ENCODE measurements at regions not wholly inside any gene's neighbourhood (a gene's known extent, or its start where the extent isn't known, plus 50 kb on each side); places are given as distances from the start of the nearest gene placed in this dataset.

DNA sequence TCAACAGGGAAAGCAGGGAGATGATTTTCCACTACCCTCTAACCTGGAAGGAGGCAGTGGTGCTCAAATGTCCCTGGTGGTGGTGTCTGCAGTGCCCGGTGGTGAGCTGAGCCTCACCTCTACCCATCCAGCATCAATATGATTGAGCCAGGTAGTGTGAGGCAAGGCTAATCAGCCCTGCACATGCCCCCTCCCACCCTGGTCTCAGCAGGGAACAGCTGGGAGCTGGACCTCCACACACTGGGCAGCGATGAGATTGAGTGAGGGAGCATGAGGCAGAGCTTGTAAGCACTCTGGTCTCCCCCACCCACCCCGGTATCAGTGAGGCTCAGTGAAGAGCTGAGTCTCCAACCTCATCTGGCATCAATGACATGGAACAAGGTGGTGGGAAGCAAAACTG, 634.3 kb downstream of the PTPRU start:
- no peak for DNase-seq

DNA sequence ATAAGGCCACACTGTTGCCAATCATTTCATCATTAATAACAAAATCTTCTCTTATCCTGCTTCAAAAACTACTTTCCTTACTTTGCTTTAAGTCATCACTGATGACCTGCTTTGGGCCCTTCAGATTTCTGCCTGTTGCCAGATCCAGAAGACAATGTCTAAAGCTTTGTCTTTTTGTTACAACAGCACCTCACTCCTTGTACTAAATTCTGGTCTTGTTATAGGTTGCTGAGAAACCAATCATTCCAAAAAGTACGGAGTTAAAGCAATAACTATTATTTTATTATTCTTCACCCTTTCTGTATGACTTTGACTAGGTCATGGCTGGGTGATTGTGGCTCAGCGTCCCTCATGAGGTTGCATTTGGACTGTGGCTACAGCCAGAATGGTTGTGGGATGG, 633.5 kb downstream of the PTPRU start:
- no peak for DNase-seq

GRCh38 chr1:29868944-29869343, 632.6 kb downstream of the PTPRU start:
- no peak for DNase-seq

DNA sequence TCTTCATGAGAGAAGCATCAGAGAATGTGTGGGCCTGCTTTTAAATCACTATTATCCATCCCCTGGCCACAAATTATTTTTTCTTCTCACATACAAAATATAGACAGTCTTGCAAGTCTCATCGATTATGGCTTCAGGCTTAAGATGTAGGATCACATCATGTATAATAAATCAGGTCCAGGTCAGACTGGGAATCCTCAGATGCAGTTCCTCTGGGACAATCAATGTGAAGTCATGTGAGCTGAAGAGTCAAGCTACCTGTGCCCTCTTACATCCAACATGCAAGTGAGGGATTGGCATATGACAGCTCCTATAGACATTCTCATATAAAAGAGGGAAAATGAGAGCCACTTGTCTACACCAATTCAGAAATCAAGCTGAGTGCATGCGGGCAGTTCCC, 631.8 kb downstream of the PTPRU start:
- no peak for DNase-seq

DNA sequence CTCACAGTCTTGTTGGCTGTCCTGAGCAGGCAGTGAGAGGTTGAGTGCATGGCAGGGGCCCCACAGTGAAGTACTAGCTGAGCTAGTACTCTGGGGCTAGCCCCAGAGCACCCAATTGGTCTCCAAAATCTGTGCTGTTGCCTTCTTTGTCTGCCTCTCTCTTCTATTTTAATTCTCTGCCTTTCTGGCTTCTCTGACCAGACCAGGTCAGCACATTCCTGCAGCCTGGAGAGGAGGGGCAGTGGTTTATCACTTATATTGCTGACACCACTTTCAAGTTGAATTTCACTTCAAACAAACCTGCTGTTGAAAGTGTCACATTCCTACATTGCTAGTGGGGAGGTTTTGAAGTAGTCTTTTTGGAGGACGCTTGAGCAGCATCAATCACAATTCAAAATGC, 628.7 kb downstream of the PTPRU start:
- DNase-seq = no peak

DNA sequence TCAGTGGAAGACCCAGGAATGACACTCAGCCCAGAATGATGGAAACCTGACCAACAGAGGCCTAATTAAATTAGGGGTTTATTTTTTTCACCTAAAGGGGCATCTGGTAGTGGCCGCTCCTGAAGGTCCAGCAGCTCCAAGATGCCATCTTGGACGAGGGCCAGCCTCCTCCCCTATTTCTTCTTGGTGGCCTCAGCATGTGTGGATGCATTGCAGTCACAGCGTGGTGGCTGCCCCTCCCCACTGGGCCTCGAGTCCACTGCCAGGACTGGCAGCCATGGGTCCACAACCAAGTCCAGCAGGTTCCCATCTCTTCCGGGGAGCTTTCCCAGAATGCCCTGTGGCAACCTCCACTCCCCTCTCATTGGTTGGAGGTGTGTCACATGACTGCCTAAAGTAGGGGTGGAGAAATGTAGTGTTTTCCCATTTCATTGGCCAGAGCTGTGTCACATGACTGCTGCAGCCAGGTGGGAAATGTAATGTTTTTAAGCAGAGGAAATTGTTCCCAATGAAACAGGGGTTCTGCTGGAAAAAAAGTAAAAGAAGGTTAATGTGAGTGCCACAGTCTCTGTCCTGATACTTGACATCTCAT, 628.2 kb downstream of the PTPRU start:
- DNase-seq = no peak

DNA sequence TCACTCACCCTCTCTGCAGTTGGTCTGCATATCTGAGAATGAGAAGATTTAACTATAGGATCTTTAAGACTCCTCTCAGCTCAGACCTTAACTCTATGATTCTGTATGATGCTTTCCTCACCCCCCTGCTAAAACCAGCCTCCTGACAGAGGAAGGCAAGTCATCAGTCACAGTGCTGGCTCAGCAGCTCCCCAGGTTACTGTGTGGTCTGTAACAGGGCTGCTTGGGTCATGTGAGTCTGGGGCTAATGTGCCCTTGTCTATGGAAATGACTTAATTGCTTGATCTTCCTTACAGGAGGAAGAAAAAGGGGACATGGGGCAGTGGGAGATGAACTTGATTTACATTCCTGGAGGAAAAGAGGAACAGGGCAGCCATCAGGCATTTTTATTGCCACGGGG, 625.6 kb downstream of the PTPRU start:
- no peak for DNase-seq

- DNase-seq = no peak
Measured at GRCh38 chr1:29861446-29861845, 625.1 kb downstream of the PTPRU start.

GRCh38 chr1:29860681-29861080, 624.4 kb downstream of the PTPRU start:
- no peak for DNase-seq

GRCh38 chr1:29860056-29860455, 623.7 kb downstream of the PTPRU start:
- no peak for DNase-seq

DNA sequence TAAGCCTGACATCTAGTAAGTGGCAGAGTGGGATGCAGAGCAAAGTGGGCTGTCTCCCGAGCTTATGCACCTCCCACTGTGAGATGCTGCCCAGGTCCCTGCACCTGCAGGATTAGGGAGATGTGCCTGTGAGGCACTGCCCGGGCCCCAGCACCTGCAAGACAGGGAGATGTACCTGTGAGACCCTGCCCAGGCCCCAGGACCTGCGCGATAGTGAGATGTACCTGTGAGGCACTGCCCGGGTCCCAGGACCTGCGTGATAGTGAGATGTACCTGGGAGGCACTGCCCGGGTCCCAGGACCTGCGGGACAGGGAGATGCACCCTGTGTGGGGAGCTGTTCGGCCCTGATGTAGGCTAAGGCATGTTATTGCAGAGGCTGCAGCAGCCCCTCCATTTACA, 622.8 kb downstream of the PTPRU start:
- no peak for DNase-seq

GRCh38 chr1:29858646-29859045, 622.3 kb downstream of the PTPRU start:
- no peak for DNase-seq

- no peak for DNase-seq
Measured at GRCh38 chr1:29856340-29857114, 620.2 kb downstream of the PTPRU start.

DNA sequence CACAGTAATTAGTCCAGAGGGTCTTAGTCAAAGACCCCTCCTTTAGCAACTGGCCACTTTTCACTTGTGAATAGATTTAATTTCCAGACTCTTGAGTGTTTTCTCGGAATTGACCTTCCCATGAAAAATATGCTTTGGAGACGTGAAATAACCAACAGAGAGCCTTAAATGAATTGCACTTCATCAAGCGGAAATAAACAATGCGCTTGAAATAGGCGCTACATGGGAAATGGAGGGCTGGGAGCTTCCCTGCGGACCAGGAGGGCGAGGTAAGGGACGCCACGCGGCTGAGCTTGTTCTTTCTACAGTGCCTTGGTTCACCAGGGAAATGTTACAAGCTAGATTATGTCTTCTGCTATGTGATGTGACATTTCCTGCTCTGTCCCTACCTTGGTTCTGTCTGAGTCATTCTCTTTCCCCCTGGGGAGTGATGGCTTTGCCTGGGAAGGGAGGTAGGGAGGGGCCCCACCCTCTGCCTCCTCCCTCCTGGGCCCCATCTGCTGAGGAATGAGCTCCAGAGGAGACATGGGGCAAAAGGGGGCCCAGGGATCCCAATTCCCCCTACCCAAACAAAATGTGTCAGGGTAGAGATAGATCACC, 619.3 kb downstream of the PTPRU start:
- DNase-seq = no peak

DNA sequence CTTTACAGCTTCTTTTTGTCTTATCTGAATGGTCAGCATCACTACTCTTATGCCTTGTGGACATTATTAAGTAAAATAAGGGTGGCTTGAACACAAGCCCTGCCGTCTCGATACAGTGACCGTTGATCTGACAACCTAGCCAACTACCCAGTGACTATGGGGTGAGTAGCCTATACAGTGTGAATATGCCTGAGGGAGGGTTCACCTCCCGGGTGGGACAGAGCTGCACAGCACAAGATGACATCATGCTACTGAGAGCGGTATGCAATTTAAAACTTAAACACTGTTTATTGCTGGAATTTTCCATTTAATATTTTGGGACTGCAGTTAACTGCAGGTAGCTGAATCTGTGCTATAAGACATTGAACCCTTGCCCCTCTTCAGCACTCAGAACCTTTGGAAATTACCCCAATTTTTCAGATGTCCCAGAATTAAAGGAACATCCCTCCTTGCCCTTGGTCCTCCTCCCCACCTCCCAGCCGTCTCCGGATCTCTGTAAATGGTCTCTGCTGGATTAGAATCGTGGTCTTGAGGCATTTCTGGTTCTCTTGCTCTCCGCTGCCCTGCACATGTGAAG, 618.5 kb downstream of the PTPRU start:
- no peak for DNase-seq

DNA sequence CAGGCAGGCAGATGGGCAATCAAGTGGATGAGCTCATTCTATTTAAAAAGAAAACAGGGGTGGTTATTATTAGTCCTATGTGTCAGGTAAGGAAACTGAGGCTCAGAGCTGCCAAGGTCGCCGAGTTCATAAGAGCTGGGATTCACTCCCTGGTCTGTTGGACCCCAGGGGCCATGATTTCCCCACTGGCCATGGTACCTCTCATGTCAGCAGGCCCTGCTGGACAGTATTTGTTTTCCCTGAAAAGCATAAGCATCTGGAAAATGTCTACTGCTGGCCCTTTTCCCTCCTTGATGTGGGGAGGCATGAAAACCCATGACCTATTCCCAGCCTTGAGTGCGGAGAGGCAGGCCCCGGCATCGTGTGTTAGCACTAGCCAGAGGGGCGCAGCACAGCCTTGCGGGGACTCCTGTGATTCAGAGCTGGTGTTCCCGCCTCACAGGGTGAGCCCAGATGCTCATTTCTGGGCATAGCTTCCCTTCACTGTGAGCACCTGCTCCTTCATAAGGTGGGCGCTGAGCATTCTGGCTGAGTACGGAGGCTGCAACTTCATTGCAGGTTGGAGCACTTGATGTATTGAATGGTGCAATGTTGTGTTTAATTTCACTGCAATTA, 617.5 kb downstream of the PTPRU start:
- DNase-seq = no peak

GRCh38 chr1:29852248-29852647, 615.9 kb downstream of the PTPRU start:
- no peak for DNase-seq

- DNase-seq = no peak
Measured at GRCh38 chr1:29851691-29852090, 615.4 kb downstream of the PTPRU start.

DNA sequence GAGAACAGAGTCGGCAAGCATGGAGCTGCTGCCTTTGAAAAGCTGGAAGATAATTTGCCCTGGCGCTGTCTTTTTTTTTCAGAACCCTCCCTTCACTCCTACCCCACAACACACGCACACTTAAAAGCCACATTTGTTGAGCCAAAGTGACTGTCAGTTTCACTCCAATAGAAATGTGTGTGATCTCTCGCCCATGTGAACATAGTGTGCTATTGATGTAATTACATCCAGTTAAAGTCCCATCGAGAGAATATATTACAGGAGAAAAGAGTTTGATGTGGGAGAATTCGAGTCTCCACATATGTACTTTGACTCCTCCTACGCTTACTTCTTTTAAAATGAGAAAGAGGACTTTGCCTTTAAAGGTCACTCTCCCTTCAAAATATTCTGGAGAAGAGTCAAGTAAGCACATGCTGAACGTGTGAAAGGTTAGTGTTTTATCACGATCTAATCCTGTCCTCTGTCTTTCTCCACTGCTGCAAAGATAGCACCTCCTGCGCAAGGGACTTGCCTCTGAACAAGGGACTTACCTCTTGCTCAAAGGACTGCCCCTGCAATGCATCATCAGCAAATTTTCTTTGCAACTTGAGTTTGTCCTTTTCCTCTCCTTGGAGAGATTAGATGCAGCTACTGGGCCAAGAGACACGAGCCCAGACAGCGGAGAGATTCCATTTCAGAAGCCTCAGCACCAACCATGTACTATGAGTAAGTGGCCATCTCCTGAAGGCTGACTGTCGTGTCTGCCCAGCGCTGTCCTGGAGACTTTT, 613.9 kb downstream of the PTPRU start:
- no peak for DNase-seq

GRCh38 chr1:29849038-29849750, 612.9 kb downstream of the PTPRU start:
- peak; percentile 16 for DNase-seq

- DNase-seq = no peak
Measured at GRCh38 chr1:29845910-29846309, 609.6 kb downstream of the PTPRU start.

DNA sequence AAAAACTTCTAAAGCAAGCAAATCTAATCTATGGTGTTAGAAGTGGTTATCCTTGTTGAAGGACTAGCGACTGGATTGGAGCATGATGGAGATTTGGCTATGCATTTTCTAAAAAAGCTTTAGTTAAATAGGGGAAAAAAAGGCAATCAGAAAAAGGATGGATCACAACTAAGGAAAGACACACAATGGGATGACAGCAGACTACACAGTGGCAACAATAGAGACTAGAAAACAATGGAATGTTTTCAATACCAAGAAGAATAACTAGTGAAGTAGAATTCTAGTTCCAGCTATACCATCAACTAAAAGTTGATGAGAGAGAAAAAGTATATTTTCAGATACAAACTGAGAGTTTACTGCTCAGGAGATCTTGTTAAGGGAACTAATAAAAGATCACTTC, 605.8 kb downstream of the PTPRU start:
- DNase-seq = no peak
